Peyer's patch (tissue), 4 donors: ENCODE measurements at regions not wholly inside any gene's neighbourhood (a gene's known extent, or its start where the extent isn't known, plus 50 kb on each side); places are given as distances from the start of the nearest gene placed in this dataset.

Source experiments
- DNase-seq, 3 donors: peaks; one replicate each; pipeline ENCODE4 v3.0.0-alpha.2; 2017 to 2019
- H3K27ac ChIP-seq, 4 donors: fragments of 200-600 bp; sonication (generic); one replicate each; pipeline ENCODE4 v1.5.1; 2016 to 2019
- H3K27me3 ChIP-seq, 2 donors: fragments of 200-600 bp; sonication (generic); one replicate each; pipeline ENCODE4 v1.5.1; 2019
- H3K36me3 ChIP-seq, 3 donors: fragments of 200-600 bp; sonication (generic); one replicate each; pipeline ENCODE4 v1.5.1; 2016 to 2019
- H3K4me1 ChIP-seq, 4 donors: fragments of 200-600 bp; sonication (generic); one replicate each; pipeline ENCODE4 v1.5.1; 2016 to 2019
- H3K4me3 ChIP-seq, 4 donors: fragments of 200-600 bp; sonication (generic); 1 replicate in 3 of 4; 2 replicates in 1 of 4; pipeline ENCODE4 v1.5.1; 2016 to 2019; ENCODE audit warnings: mild to moderate bottlenecking in 1 of 4
- H3K9me3 ChIP-seq, 4 donors: fragments of 200-600 bp; sonication (generic); one replicate each; pipeline ENCODE4 v1.5.1; 2016 to 2019; ENCODE audit warnings: mild to moderate bottlenecking in 1 of 4
- POLR2A ChIP-seq, 2 donors: fragments of 450-650 bp; IDR thresholded peaks; one replicate each; pipeline ENCODE4 v1.5.1; 2017; ENCODE audit warnings: antibody characterized with exemption in 2 of 2, mild to moderate bottlenecking in 2 of 2, moderate library complexity in 2 of 2
- TF ChIP-seq, protein P1 (sequence below), 6 experiments: fragments of 450-650 bp in 4 of 6; fragments of 200-600 bp in 2 of 6; sonication (generic) in 1 of 6; IDR thresholded peaks; one replicate each; pipeline ENCODE4 v1.5.1; 2017 to 2019; ENCODE audit warnings: antibody characterized with exemption in 6 of 6, mild to moderate bottlenecking in 3 of 6, moderate library complexity in 1 of 6

DNA sequence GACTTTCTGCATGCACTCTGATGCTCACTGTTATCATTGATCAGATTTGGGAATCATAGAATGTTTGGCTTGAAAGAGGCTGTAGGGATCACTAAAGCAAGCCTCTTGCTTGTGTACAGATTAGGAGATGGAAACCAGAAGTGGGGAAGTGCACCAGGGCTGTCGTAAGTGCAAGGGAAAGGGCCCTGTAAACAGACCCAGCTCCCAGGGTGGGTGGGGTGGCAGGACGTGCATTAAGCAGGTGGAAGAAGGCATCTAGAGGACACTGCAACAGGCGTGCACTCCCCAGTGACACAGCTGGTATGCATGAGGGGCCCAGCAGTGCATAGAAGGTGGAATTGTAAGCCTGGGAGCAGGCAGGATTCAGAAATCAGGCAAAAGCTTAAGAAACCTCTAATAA is 58.0 kb upstream of the SLC7A14 start:
- Histone ChIP-seq H3K4me3 (no peak overlapping the region), H3K9me3 (no peaks in the 10 kb centered on the region), H3K36me3 (no peaks in the 10 kb centered on the region), H3K27ac (no peak overlapping the region), H3K27me3 (no peaks in the 10 kb centered on the region), H3K4me1 (no peaks in the 10 kb centered on the region)
- TF ChIP-seq, protein P1, sequence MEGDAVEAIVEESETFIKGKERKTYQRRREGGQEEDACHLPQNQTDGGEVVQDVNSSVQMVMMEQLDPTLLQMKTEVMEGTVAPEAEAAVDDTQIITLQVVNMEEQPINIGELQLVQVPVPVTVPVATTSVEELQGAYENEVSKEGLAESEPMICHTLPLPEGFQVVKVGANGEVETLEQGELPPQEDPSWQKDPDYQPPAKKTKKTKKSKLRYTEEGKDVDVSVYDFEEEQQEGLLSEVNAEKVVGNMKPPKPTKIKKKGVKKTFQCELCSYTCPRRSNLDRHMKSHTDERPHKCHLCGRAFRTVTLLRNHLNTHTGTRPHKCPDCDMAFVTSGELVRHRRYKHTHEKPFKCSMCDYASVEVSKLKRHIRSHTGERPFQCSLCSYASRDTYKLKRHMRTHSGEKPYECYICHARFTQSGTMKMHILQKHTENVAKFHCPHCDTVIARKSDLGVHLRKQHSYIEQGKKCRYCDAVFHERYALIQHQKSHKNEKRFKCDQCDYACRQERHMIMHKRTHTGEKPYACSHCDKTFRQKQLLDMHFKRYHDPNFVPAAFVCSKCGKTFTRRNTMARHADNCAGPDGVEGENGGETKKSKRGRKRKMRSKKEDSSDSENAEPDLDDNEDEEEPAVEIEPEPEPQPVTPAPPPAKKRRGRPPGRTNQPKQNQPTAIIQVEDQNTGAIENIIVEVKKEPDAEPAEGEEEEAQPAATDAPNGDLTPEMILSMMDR (IDR thresholded peaks at IDR 0.05), result no peak
- no peak for TF ChIP-seq POLR2A (IDR thresholded peaks at IDR 0.05)
- DNase-seq, result no peak

DNA sequence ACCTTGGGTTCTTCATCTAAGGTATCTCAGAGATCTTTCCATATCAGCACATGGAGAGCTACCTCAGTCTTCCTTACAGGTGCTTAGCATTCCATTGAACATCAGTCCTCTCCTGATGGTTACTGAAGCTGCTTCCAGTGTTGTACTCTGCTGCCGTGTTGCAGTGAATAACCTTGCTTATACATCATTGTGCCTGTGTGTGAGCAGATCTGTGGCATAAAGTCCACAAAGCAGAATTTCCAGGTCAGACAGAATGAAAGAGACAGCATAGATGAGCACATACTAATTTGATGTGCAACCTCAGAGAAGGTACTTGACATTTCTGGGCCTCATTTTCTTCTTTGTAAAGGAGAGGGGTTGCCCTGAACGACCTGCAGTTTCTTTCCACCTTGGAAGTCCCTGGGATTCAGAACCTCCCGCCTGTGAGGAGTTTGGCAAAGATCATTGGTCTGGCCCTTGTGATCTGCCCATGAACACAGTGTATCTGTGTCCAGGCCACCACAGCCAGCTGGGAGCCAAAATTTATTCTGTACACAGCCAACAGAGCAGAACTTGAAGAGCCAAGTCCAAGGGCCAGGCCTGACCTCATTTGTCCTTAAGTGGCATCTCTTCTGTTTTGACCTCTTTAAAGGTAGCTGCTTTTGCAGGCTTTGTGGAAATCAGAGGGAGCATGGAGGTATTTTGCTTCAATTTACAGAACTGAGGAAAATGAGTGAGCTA is 57.2 kb upstream of the SLC7A14 start:
- no peak overlapping the region for H3K27ac ChIP-seq
- no peak for TF ChIP-seq POLR2A (IDR thresholded peaks at IDR 0.05)
- TF ChIP-seq, protein P1 (IDR thresholded peaks at IDR 0.05), result no peak
- no peaks in the 10 kb centered on the region for H3K36me3 ChIP-seq
- no peaks in the 10 kb centered on the region for H3K4me1 ChIP-seq
- no peaks in the 10 kb centered on the region for H3K27me3 ChIP-seq
- no peaks in the 10 kb centered on the region for H3K9me3 ChIP-seq
- no peak for DNase-seq
- no peak overlapping the region for H3K4me3 ChIP-seq

DNA sequence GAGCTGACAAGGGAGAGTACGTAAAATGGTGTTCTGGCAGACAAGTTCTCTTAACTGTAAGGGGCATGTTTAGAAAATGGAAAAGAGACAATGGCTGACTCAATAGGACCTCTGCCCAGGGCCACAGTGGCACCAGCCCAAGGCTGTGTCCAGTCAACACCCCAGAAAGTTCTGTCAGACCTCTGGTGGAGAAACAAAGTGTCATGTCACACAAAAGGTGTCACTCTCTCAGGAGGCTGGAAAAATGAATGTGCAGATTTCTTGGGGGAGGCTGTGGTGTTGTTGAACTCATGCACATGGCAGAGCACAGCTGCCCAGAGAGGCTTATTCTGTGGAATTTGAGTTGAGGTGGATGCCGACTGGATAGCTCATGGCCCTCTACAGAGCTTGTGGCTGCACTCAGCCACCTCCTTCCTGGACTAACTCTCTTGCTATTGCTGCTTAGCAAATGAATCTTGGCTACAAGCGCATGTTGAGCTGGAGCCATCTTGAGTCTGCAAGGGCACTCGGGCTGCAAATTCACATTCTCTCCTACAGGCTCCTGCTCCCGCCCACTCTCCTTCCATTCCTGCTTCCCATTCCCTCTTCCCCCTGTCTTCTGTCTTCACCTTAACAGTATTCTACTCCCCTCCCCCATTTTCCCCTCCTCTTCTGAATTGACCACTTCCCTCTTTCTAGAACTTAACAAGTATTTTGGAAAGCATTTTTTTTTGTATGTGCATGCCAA is 55.8 kb upstream of the SLC7A14 start:
- Histone ChIP-seq H3K27ac (no peak overlapping the region), H3K4me3 (no peak overlapping the region), H3K4me1 (no peaks in the 10 kb centered on the region), H3K9me3 (no peaks in the 10 kb centered on the region), H3K36me3 (no peaks in the 10 kb centered on the region), H3K27me3 (no peaks in the 10 kb centered on the region)
- DNase-seq, result no peak
- TF ChIP-seq POLR2A (IDR thresholded peaks at IDR 0.05), result no peak
- TF ChIP-seq, protein P1 (IDR thresholded peaks at IDR 0.05), result no peak

DNA sequence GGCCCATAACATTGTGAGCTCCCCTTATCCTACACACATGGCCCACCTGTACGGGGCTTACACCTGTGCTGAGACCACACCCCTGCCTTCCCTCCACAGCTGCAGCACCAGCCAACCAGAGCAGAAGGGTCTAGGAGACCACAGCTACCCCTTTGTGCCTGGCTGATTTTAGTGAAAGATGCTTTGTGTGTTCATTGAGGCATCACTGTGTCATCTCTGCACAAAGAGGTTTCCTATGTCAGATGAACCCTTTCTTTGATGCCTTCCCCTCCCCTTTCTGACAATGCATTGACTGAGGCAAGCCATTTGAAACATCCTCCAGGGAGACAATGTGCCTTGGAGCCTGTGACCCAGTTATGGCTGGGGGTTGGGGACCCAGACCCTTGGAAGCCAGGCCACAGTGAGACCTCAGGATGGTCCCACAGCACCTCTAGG is 54.9 kb upstream of the SLC7A14 start:
- Histone ChIP-seq H3K4me1 (no peaks in the 10 kb centered on the region), H3K27ac (no peak overlapping the region), H3K27me3 (no peaks in the 10 kb centered on the region), H3K4me3 (no peak overlapping the region), H3K9me3 (no peaks in the 10 kb centered on the region), H3K36me3 (no peaks in the 10 kb centered on the region)
- no peak for DNase-seq
- no peak for TF ChIP-seq POLR2A (IDR thresholded peaks at IDR 0.05)
- TF ChIP-seq, protein P1 (IDR thresholded peaks at IDR 0.05), result no peak

DNA sequence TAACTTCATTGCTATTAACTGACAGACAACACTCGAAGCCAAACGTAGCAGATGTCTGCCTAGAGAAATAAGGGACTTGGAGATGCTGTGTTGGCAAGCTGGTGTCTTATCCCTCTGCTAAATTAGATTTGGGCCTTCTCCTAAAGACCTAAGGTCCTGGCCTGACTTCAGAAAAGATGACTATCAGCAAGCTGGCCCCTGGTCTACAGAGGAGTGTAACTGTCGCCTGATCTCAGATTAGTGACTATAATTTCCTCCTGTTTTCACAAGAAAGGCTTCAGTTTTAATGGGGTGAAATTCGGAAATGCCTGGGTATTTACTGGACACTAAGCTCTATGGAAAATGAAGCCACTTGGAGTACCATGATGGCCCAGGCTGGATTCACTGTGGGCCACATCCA is 53.1 kb upstream of the SLC7A14 start:
- H3K4me3 ChIP-seq, result no peak overlapping the region
- DNase-seq, result no peak
- H3K4me1 ChIP-seq, result peaks cover 0 to 7% (median 0%) of the 10 kb centered on the region in 4 donors
- TF ChIP-seq, protein P1 (IDR thresholded peaks at IDR 0.05), result no peak
- no peak for TF ChIP-seq POLR2A (IDR thresholded peaks at IDR 0.05)
- no peak overlapping the region for H3K27ac ChIP-seq
- H3K36me3 ChIP-seq, result no peaks in the 10 kb centered on the region
- no peaks in the 10 kb centered on the region for H3K9me3 ChIP-seq
- H3K27me3 ChIP-seq, result no peaks in the 10 kb centered on the region
